ENCODE measurements at regions not wholly inside any gene's neighbourhood (a gene's known extent, or its start where the extent isn't known, plus 50 kb on each side); places are given as distances from the start of the nearest gene placed in this dataset.

DNA sequence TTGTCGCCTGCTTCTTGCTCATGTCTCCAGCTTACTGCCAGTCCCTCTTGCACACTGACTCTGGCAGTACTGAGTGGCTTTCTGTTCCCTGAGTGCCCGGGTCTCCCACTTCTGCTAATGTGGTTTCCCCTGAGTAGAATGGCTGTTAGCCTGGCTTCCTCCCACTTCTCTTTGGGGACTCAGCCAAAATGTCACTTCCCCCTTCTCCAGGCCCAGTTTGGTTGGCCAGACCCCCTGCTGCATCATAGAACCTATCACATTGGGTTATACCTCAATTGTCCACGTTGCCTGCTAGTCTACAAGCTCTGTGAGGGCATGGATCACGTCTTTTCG lies 304.4 kb downstream of the HS3ST3B1 start:
- H2AFZ ChIP-seq (ENCODE audit: low read depth, low read length): no peak overlapping the region
- H3K27me3 ChIP-seq (ENCODE audit: insufficient read depth, low read depth, low read length): no peaks in the 10 kb centered on the region
- no peaks in the 10 kb centered on the region for H4K20me1 ChIP-seq (ENCODE audit: insufficient read depth)
- H3K79me2 ChIP-seq (replicated peaks; ENCODE audit: insufficient read depth, low read length): no peaks in the 10 kb centered on the region
- H3K36me3 ChIP-seq (ENCODE audit: insufficient read depth, low read length): no peaks in the 10 kb centered on the region
- no peak for TF ChIP-seq SMC3 (conservative IDR thresholded peaks at IDR 0.05; ENCODE audit: poor library complexity)
- TF ChIP-seq, protein P1, sequence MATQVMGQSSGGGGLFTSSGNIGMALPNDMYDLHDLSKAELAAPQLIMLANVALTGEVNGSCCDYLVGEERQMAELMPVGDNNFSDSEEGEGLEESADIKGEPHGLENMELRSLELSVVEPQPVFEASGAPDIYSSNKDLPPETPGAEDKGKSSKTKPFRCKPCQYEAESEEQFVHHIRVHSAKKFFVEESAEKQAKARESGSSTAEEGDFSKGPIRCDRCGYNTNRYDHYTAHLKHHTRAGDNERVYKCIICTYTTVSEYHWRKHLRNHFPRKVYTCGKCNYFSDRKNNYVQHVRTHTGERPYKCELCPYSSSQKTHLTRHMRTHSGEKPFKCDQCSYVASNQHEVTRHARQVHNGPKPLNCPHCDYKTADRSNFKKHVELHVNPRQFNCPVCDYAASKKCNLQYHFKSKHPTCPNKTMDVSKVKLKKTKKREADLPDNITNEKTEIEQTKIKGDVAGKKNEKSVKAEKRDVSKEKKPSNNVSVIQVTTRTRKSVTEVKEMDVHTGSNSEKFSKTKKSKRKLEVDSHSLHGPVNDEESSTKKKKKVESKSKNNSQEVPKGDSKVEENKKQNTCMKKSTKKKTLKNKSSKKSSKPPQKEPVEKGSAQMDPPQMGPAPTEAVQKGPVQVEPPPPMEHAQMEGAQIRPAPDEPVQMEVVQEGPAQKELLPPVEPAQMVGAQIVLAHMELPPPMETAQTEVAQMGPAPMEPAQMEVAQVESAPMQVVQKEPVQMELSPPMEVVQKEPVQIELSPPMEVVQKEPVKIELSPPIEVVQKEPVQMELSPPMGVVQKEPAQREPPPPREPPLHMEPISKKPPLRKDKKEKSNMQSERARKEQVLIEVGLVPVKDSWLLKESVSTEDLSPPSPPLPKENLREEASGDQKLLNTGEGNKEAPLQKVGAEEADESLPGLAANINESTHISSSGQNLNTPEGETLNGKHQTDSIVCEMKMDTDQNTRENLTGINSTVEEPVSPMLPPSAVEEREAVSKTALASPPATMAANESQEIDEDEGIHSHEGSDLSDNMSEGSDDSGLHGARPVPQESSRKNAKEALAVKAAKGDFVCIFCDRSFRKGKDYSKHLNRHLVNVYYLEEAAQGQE (IDR thresholded peaks at IDR 0.05; ENCODE audit: borderline replicate concordance): no peak
- TF ChIP-seq MXI1 (conservative IDR thresholded peaks at IDR 0.05; ENCODE audit: poor library complexity, severe bottlenecking): no peak
- TF ChIP-seq, protein P2, sequence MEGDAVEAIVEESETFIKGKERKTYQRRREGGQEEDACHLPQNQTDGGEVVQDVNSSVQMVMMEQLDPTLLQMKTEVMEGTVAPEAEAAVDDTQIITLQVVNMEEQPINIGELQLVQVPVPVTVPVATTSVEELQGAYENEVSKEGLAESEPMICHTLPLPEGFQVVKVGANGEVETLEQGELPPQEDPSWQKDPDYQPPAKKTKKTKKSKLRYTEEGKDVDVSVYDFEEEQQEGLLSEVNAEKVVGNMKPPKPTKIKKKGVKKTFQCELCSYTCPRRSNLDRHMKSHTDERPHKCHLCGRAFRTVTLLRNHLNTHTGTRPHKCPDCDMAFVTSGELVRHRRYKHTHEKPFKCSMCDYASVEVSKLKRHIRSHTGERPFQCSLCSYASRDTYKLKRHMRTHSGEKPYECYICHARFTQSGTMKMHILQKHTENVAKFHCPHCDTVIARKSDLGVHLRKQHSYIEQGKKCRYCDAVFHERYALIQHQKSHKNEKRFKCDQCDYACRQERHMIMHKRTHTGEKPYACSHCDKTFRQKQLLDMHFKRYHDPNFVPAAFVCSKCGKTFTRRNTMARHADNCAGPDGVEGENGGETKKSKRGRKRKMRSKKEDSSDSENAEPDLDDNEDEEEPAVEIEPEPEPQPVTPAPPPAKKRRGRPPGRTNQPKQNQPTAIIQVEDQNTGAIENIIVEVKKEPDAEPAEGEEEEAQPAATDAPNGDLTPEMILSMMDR (IDR thresholded peaks at IDR 0.05; ENCODE audit: poor library complexity, severe bottlenecking): no peak
- no peaks in the 10 kb centered on the region for H3F3A ChIP-seq (ENCODE audit: insufficient read depth, low read length, poor library complexity, severe bottlenecking)
- H3K4me2 ChIP-seq (ENCODE audit: low read length): no peak overlapping the region
- no peak overlapping the region for H3K27ac ChIP-seq (ENCODE audit: low read length)
- H3K9ac ChIP-seq (ENCODE audit: low read length): no peak overlapping the region
- no peaks in the 10 kb centered on the region for H3K9me3 ChIP-seq (ENCODE audit: low read length)
- no peak overlapping the region for H3K4me3 ChIP-seq (ENCODE audit: low read length)
- no peaks in the 10 kb centered on the region for H3K9me2 ChIP-seq (ENCODE audit: insufficient read depth, low read length)

DNA sequence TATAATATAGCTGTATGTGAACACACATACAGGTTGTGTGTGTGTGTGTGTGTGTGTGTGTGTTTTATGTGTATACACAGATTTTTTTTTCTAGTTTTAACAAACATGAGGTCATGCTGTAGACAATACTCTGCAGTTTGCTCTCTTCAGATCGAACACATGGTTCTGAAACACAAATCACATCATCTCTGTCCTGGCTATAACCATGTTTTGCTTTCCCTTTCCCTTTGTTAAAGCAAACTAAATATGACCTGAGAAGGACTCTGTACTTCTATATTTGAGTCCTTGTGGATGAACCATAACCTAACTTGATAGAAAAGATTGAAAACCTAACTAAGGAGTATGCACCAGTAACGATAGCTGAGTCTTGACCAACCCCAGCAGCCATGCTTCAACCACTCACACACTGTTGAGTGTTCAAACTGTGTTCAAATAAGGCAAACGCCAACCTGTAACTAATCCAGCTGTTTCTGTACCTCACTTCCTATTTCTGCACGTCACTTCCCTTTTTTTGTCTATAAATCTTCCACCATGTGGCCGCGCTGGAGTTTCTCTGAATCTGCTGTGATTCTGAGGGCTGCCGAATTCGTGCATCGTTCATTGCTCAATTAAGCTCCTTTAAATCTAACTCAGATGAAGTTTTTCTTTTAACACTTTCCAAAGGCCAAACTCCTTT lies 303.8 kb downstream of the HS3ST3B1 start:
- H4K20me1 ChIP-seq (ENCODE audit: insufficient read depth): no peaks in the 10 kb centered on the region
- no peaks in the 10 kb centered on the region for H3K9me2 ChIP-seq (ENCODE audit: insufficient read depth, low read length)
- H3K27ac ChIP-seq (ENCODE audit: low read length): no peak overlapping the region
- no peak overlapping the region for H3K9ac ChIP-seq (ENCODE audit: low read length)
- H3K4me2 ChIP-seq (ENCODE audit: low read length): no peak overlapping the region
- H3K4me3 ChIP-seq (ENCODE audit: low read length): no peak overlapping the region
- H3K36me3 ChIP-seq (ENCODE audit: insufficient read depth, low read length): no peaks in the 10 kb centered on the region
- no peaks in the 10 kb centered on the region for H3K27me3 ChIP-seq (ENCODE audit: insufficient read depth, low read depth, low read length)
- H2AFZ ChIP-seq (ENCODE audit: low read depth, low read length): no peak overlapping the region
- H3K9me3 ChIP-seq (ENCODE audit: low read length): no peaks in the 10 kb centered on the region
- H3K79me2 ChIP-seq (replicated peaks; ENCODE audit: insufficient read depth, low read length): no peaks in the 10 kb centered on the region
- TF ChIP-seq SMC3 (conservative IDR thresholded peaks at IDR 0.05; ENCODE audit: poor library complexity): no peak
- no peak for TF ChIP-seq POLR2AphosphoS5 (IDR thresholded peaks at IDR 0.05)
- TF ChIP-seq EP300 (conservative IDR thresholded peaks at IDR 0.05; ENCODE audit: poor library complexity, severe bottlenecking): no peak
- TF ChIP-seq MXI1 (conservative IDR thresholded peaks at IDR 0.05; ENCODE audit: poor library complexity, severe bottlenecking): no peak
- TF ChIP-seq, protein P2 (IDR thresholded peaks at IDR 0.05; ENCODE audit: poor library complexity, severe bottlenecking): no peak
- TF ChIP-seq RAD21 (conservative IDR thresholded peaks at IDR 0.05): no peak
- TF ChIP-seq TAF1 (IDR thresholded peaks at IDR 0.05; ENCODE audit: low read depth): no peak
- TF ChIP-seq, protein P1 (IDR thresholded peaks at IDR 0.05; ENCODE audit: borderline replicate concordance): no peak
- no peak for TF ChIP-seq EZH2 (IDR thresholded peaks at IDR 0.05; ENCODE audit: borderline replicate concordance, insufficient read depth, low read length, poor library complexity, severe bottlenecking)
- no peaks in the 10 kb centered on the region for H3F3A ChIP-seq (ENCODE audit: insufficient read depth, low read length, poor library complexity, severe bottlenecking)

Measured in neural cell (in vitro differentiated cells).